HepG2 (cell line): ENCODE measurements at regions not wholly inside any gene's neighbourhood (a gene's known extent, or its start where the extent isn't known, plus 50 kb on each side); places are given as distances from the start of the nearest gene placed in this dataset.

Experiments
- ATAC-seq: fragments of 200-7000 bp; cut with Tn5 transposase; 3 replicates; pipeline ENCODE4 v1.9.1; 2020; ENCODE audit warnings: mild to moderate bottlenecking, moderate library complexity
- BruUV-seq: library from RNA; stranded (reverse); fragments of 400-500 nt; replicated peaks from 2 replicates; lab custom pipeline; 2021; lab: Mats Ljungman, UMichigan
- CTCF ChIA-PET: fragments of 300-600 bp; formaldehyde crosslinking; extraction: SDS; loops from one replicate; lab custom pipeline; 2021; ENCODE audit warnings: low total read pairs, inconsistent platforms, low intra/inter-chr PET ratio; lab: Yijun Ruan, JAX
- POLR2A ChIA-PET: fragments of 350-600 bp; sonication (Branson Sonifier 250); formaldehyde crosslinking; loops from one replicate; lab custom pipeline; 2020; ENCODE audit warnings: antibody characterized with exemption, inconsistent platforms; lab: Yijun Ruan, JAX
- DNase-seq: peaks from one replicate; pipeline ENCODE4 v3.0.0-alpha.2; 2015; ENCODE audit warnings: low spot score
- FAIRE-seq: peaks from 3 replicates; lab custom pipeline; 2011; peaks lifted over from hg19 to GRCh38; lab: Jason Lieb, UNC
- H2AFZ ChIP-seq: one replicate; pipeline ENCODE4 v1.6.1; 2011; ENCODE audit warnings: low read length, inconsistent platforms
- H3K27ac ChIP-seq: fragments of 300-600 bp; 3 replicates; pipeline ENCODE4 v1.8.0; 2011; ENCODE audit warnings: mixed run types, mild to moderate bottlenecking, mixed read lengths, low read length, inconsistent platforms; ENCODE audit not compliant: insufficient read depth; ENCODE audit errors: extremely low read length
- H3K27me3 ChIP-seq, 2 experiments: fragments of 200-600 bp in 1 of 2; 2 replicates in 1 of 2; 3 replicates in 1 of 2; pipeline versions ENCODE4 v1.6.0 to v1.8.0; 2011; ENCODE audit warnings: low read length in 2 of 2, mild to moderate bottlenecking in 2 of 2, moderate library complexity in 2 of 2, inconsistent platforms in 1 of 2; ENCODE audit not compliant: insufficient read depth in 2 of 2, control insufficient read depth in 1 of 2
- H3K36me3 ChIP-seq, 2 experiments: fragments of 200-600 bp in 1 of 2; replicated peaks in 1 of 2; 2 replicates in 1 of 2; 3 replicates in 1 of 2; pipeline versions ENCODE4 v1.5.1 to v1.8.0; 2011; ENCODE audit warnings: low read length in 2 of 2, inconsistent platforms in 1 of 2; ENCODE audit not compliant: insufficient read depth in 2 of 2, control insufficient read depth in 1 of 2
- H3K4me1 ChIP-seq: 2 replicates; pipeline ENCODE4 v1.5.1; 2012; ENCODE audit warnings: low read length, inconsistent platforms; ENCODE audit not compliant: insufficient read depth
- H3K4me2 ChIP-seq: 2 replicates; pipeline ENCODE4 v1.6.0; 2011; ENCODE audit warnings: low read depth, low read length, inconsistent platforms
- H3K4me3 ChIP-seq, 3 experiments: fragments of 200-600 bp in 1 of 3; sonication (generic), shearing (Covaris generic) in 1 of 3; replicated peaks in 1 of 3; 2 replicates each; pipeline ENCODE4 v1.5.1; 2011 to 2016; ENCODE audit warnings: low read length in 3 of 3, inconsistent platforms in 2 of 3, low read depth in 2 of 3, mild to moderate bottlenecking in 2 of 3, control low read depth in 1 of 3, mixed read lengths in 1 of 3; ENCODE audit not compliant: insufficient read depth in 1 of 3
- H3K79me2 ChIP-seq: one replicate; pipeline ENCODE4 v1.6.1; 2011; ENCODE audit warnings: low read length, inconsistent platforms; ENCODE audit not compliant: insufficient read depth
- H3K9ac ChIP-seq: 2 replicates; pipeline ENCODE4 v1.6.0; 2011; ENCODE audit warnings: mild to moderate bottlenecking, low read depth, low read length, inconsistent platforms; ENCODE audit not compliant: insufficient read depth
- H3K9me3 ChIP-seq: 2 replicates; pipeline ENCODE4 v1.5.1; 2012; ENCODE audit warnings: mild to moderate bottlenecking, low read length
- H4K20me1 ChIP-seq: 2 replicates; pipeline ENCODE4 v1.6.0; 2011; ENCODE audit warnings: inconsistent platforms, mild to moderate bottlenecking, low read length, moderate library complexity; ENCODE audit not compliant: insufficient read depth
- ADNP ChIP-seq: sonication (generic); formaldehyde crosslinking; IDR thresholded peaks from 2 replicates; pipeline ENCODE4 v1.4.0; 2020; ENCODE audit warnings: missing genetic modification reagents
- ZKSCAN1 ChIP-seq: fragments of 150-350 bp; IDR thresholded peaks from 2 replicates; pipeline ENCODE4 v1.6.1; 2014; ENCODE audit warnings: low read length
- ZNF235 ChIP-seq: sonication (generic); formaldehyde crosslinking; IDR thresholded peaks from 2 replicates; pipeline ENCODE4 v1.8.1; 2023; ENCODE audit warnings: mild to moderate bottlenecking, missing genetic modification reagents, borderline replicate concordance
- ZNF24 ChIP-seq: fragments of 450-650 bp; IDR thresholded peaks from 2 replicates; pipeline ENCODE4 v1.6.1; 2017; ENCODE audit warnings: antibody characterized with exemption, mild to moderate bottlenecking
- ZNF460 ChIP-seq: sonication (generic); formaldehyde crosslinking; IDR thresholded peaks from 2 replicates; pipeline ENCODE4 v1.5.1; 2020; ENCODE audit warnings: missing genetic modification reagents, mild to moderate bottlenecking, borderline replicate concordance
- ZNF598 ChIP-seq: sonication (generic); formaldehyde crosslinking; IDR thresholded peaks from 2 replicates; pipeline ENCODE4 v1.5.1; 2020; ENCODE audit warnings: mild to moderate bottlenecking, missing genetic modification reagents, borderline replicate concordance
- ZNF629 ChIP-seq: sonication (generic); formaldehyde crosslinking; conservative IDR thresholded peaks from 2 replicates; pipeline ENCODE4 v1.5.0; 2020; ENCODE audit warnings: missing genetic modification reagents
- WGBS: methylation state at CpG from one replicate; pipeline ENCODE4 v1.1.6; 2017; ENCODE audit warnings: low lambda C conversion rate; 5-methylcytosine and 5-hydroxymethylcytosine counted together
- in situ Hi-C: cut with HindIII; loops from 2 replicates; pipeline ENCODE4 v1.10.0; 2017; ENCODE audit warnings: low pct_unique_long_range_greater_than_20kb; ENCODE audit not compliant: extremely low pct_ligation_motif_present
- intact Hi-C: fragments of 100-400 bp; cut with micrococcal nuclease; formaldehyde crosslinking; loops from one replicate; pipeline ENCODE4 v1.10.0; 2022; ENCODE audit not compliant: unreplicated experiment

DNA sequence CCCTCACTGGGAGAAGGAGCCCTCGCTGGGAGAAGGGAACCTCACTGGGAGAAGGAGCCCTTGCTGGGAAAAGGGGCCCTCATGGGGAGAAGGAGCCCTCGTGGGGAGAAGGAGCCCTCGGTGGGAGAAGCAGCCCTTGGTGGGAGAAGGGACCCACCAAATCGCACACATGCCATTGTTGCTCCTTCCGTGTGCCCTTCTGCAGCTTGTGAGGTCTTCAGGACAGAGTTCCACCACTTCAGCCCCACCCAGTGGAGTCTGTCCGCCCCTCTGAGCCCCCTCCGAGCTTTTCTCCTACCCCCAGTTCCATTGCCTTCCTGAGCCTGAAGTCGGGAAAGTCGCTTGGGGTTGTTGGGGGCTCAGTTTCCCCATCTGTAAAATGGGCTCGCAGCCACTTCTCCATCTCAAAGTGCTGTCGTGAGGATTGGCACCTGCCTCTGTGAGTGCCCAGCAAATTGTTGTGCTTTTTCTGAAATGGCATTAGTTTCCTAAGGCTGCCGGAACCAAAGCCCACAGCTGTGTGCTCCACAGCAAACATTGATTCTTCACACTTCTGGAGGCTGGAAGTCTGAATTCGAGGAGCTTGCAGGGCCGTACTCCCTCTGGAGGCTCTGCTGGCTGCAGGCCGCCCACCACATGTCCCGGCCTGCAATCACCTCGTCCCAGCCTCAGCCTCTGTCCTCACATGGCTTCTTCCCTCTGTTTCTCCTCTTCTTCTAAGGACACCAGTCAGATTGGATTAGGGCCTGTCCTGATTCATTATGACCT lies 124.7 kb upstream of the PMEPA1 start:
- H3K9me3 ChIP-seq, result no peaks in the 10 kb centered on the region
- peaks cover 29 to 88% of the 10 kb centered on the region in 2 experiments; a peak in 4 of 5 replicates for H3K27me3 ChIP-seq
- H3K4me2 ChIP-seq, result no peak overlapping the region
- H3K4me3 ChIP-seq, result no peak overlapping the region
- peak; percentile 84 for TF ChIP-seq ZNF629 (CRISPR knock-in tag)
- TF ChIP-seq ADNP (CRISPR knock-in tag), result no peak
- H4K20me1 ChIP-seq, result no peaks in the 10 kb centered on the region
- POLR2A ChIA-PET, result no interaction called here
- FAIRE-seq (no peak), ATAC-seq (no peak), DNase-seq (no peak)
- WGBS, result 5% methylated on average over 17 of the region's 17 CpGs
- H2AFZ ChIP-seq, result no peak overlapping the region
- intact Hi-C loops (no loop called here), in situ Hi-C loops (no loop called here)
- no TSS peak for BruUV-seq
- H3K36me3 ChIP-seq, result no peaks in the 10 kb centered on the region
- CTCF ChIA-PET, result no interaction called here
- H3K79me2 ChIP-seq, result no peaks in the 10 kb centered on the region
- H3K9ac ChIP-seq, result no peak overlapping the region
- no peak overlapping the region for H3K27ac ChIP-seq
- H3K4me1 ChIP-seq, result no peaks in the 10 kb centered on the region

DNA sequence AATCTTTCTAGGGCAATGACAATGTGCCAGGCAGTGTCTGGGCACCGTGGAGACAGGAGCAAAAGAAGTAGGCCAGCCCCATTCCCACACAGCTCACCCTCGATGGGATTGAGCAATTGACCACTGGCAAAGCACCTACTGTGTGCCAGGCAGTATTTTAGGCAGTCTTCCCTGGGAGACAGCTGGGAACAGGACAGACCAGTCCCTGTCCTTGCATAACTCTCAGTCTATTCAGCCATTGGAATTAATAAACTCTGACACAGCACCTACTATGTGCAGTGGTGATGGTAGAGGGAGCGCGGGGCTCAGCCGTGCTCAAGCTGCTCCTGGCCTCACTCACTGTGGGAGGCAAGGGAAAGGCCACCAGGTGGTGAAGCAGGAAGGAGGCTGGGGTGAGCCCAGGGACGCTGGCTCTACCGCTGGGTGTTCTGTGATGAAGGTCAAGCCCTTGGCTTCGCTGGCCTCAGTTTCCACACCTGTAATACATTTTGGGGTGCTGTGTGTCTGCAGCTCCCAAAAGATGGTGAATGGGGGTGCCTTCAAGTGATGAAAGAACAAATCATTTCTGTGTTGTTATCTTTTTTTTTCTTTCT lies 122.3 kb upstream of the PMEPA1 start:
- ATAC-seq (no peak), DNase-seq (no peak), FAIRE-seq (no peak)
- Histone ChIP-seq H3K36me3 (no peaks in the 10 kb centered on the region), H3K27me3 (peaks cover 22 to 80% of the 10 kb centered on the region in 2 experiments; a peak in 4 of 5 replicates), H2AFZ (no peak overlapping the region), H3K4me2 (no peak overlapping the region), H3K9me3 (no peaks in the 10 kb centered on the region), H3K79me2 (no peaks in the 10 kb centered on the region), H3K4me3 (no peak overlapping the region), H4K20me1 (no peaks in the 10 kb centered on the region), H3K4me1 (no peaks in the 10 kb centered on the region), H3K27ac (no peak overlapping the region), H3K9ac (no peak overlapping the region)
- in situ Hi-C loops (no loop called here), intact Hi-C loops (no loop called here)
- POLR2A ChIA-PET, result no interaction called here
- no TSS peak for BruUV-seq
- CTCF ChIA-PET, result no interaction called here
- 19% methylated on average over 8 of the region's 8 CpGs for WGBS
- TF ChIP-seq ZKSCAN1 (peak; percentile 89), ZNF24 (no peak), ZNF598 (CRISPR knock-in tag) (no peak), ZNF460 (no peak), ZNF235 (no peak)
